ENCODE measurements at regions not wholly inside any gene's neighbourhood (a gene's known extent, or its start where the extent isn't known, plus 50 kb on each side); places are given as distances from the start of the nearest gene placed in this dataset.
"Not testable (repeated sequence)": the region's sequence is repeated elsewhere in the genome, so short reads cannot be mapped to it uniquely, and the experiment has no call there.

DNA sequence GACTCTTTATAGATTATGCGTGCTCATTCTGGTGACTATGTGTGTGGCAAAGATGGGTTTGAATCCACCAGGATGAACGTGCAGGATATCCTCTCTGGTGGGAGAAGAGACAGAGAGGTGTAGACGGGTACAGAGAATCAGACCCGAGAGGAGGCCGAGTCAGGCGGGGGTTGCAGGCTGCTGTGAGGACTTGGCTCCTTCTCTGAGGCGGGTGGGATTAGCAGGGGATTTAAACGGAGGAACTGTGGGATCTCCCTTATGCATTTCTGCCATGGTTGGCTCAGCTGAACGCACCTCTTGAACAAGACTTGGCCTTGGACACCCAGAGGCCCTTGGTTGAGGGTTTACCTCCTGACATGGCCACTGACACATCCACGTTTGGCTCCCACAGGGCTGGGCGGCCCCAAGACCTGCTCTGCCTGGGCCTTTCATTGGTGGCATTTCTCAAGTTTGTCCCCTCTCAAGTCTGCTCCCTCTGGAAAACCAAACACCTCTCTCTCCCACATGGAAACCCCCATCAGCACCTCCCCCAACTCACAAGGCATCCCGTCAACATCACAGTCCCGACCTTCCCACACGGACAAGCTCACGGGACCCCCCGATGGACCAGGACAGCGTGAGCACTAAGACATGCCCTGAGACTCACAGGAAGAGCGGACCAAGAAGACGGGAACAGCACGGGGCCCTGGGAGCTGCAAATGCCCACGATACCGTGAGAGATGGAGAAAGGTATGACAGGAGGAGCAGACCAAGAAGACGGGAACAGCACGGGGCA lies 158.3 kb downstream of the RTP5 start:
- no peak for DNase-seq (ENCODE audit: low read depth)

- no peak for DNase-seq (ENCODE audit: low read depth)
Observed at GRCh38 chr2:242029422-242030225, 160.1 kb downstream of the RTP5 start.

GRCh38 chr2:242030226-242030575 lies 160.7 kb downstream of the RTP5 start:
- DNase-seq (ENCODE audit: low read depth), result no peak

DNA sequence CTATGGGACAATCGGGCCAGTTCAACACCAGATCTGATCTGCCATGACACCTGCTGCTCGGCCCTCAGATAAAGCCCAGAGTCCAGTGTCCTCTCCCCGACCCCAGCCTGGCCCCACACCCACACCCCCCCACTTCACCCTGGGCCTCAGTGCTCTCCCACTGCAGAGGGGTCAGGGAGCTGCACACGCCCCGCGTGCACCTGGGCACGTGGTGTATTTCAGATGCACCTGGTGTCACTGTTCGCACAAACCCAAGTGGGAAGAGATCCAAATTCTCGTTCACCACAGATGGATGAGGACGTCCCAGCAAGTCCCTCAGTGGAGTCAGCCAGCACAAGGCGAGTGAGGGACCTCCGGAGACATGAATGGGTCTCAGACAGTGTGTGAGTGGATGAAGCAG lies 161.3 kb downstream of the RTP5 start:
- DNase-seq (ENCODE audit: low read depth), result no peak

GRCh38 chr2:242031481-242032019 lies 162.0 kb downstream of the RTP5 start:
- peak; percentile 0 for DNase-seq (ENCODE audit: low read depth)

DNA sequence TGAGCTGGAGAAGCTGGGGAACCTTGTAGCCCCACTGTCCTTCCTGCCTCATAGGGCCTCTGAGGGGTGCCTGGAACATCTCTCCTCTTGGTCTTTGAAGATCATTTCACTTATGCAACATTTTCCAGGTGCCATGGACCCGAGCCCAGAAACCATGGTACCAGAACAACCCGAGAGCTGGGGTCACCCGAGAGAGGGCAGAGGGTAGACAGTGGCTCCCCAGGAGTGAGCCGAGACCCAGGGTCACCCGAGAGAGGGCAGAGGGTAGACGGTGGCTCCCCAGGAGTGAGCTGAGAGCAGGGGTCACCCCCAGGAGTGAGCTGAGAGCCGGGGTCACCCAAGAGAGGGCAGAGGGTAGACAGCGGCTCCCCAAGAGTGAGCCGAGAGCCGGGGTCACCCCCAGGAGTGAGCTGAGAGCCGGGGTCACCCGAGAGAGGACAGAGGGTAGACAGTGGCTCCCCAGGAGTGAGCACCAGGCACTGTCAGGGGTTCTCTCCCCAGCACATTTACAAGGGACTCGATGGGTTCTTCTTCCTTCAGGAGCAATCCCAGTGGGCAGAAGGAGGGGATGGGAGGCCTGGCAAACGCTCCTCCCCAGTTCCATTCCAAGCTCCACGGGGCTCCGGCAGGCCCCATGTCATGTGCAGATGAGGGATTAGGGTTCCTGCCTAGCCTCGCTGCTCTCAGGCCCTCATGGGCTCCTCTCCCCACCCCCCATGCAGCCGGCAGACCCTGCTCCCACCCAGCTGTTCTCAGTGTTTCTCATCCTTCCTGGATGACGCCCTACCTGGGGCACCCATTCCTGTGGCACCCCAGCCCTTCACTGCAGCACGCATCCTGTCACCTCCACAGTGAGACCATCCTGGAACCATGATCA lies 163.5 kb downstream of the RTP5 start:
- DNase-seq (ENCODE audit: low read depth), result no peak

DNA sequence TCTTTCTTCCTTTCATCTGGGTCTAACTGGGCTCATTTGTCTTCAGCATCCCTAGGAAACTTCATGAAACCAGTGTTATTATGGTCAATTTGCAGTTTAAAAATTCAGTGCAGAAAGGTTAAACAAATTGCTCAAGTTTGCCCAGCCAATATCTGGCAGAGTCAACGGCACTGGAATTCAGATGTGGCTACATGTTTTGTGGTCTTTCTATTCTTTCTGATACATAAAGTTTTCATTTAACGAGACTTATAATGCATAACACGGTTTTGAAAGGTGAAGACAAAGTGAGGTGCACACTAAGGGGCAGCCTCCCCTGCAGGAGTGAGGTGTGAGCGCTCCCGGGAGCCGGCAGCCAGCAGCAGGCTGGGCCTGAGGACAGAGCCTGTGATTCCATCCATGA lies 164.6 kb downstream of the RTP5 start:
- no peak for DNase-seq (ENCODE audit: low read depth)

DNA sequence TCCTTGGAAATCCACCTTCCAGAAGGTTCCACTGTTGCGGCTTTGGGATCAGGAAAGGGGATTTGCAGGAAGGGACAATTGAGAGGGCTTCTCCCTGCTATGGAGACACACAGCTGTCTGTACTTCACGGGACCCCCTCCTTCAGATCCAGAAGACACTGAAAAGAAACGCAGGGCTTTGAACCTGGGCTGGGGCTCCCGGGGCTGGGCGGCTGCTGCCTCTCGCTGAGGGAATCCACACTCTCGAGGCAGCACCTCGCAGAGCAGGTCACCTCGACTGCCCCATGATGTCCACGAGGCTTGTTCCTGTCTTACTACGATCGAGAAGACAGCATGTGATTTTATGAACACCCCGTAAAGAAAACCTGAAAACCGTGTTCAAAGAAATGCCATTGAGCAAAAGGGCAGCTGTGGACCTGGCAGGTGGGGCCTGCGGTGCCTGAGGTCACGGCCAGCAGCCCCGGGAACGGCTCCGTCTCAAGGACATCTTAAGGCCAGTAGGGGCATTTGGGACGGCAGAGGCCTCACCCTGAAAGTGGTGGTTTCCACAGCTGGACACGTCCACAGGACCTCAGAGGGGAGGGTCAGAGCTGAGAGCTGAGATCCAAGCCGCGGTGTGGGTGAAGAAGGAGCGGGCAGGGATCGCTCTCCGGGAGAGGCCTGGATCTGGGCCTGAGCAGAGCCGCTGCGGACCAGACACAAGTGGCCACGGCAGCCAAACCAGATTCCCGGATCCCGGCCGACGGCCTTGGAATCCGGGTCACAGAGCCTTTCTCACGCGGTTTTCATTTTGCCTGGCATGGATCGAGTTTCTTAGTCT lies 165.7 kb downstream of the RTP5 start:
- DNase-seq (ENCODE audit: low read depth), result no peak

- DNase-seq (ENCODE audit: low read depth), result no peak
Observed at GRCh38 chr2:242035858-242036652, 166.5 kb downstream of the RTP5 start.

GRCh38 chr2:242036653-242036950 lies 167.1 kb downstream of the RTP5 start:
- no peak for DNase-seq (ENCODE audit: low read depth)

- DNase-seq (ENCODE audit: low read depth), result no peak
Observed at GRCh38 chr2:242038166-242038927, 168.8 kb downstream of the RTP5 start.

GRCh38 chr2:242038928-242039341 lies 169.4 kb downstream of the RTP5 start:
- DNase-seq (ENCODE audit: low read depth), result no peak

GRCh38 chr2:242040303-242040655 lies 170.8 kb downstream of the RTP5 start:
- no peak for DNase-seq (ENCODE audit: low read depth)

DNA sequence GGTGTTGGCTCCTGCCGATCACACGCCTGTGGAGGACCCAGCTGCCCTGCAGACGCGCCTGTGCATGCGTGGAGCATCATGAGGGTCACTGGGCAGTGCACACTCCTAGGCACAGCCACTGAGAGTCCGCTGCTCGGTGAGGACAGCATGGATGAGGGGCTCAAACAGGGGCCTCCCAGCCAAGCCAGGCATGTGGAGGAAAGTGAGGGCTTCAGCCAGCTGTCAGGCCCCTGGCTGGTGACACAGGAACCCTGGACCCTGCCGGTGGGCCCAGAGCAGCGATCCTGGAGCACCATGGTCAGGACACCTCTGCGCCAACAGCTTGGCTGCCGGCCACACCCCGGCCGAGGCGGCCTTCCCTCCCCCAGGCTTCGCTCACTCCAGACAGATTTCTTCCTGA lies 171.2 kb downstream of the RTP5 start:
- no peak for DNase-seq (ENCODE audit: low read depth)

DNA sequence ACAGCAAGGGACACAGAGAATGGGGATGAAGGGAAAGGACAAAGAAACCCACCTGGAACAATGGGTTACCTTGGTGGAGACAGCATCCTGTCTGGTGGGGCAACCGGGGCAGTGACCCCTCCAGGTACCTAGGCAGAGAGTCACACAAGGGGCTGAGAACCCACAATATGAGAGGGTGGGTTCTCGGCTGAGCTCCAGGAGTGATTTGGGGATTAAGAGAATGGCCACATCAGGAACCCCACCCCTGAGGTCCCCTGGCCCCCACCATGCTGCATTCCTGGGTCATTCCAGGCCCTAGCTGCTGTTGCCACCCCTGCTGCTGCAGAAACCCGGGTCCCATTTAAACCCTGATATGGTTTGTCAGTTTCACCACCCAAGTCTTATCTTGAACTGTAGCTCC lies 172.3 kb downstream of the RTP5 start:
- no peak for DNase-seq (ENCODE audit: low read depth)

DNA sequence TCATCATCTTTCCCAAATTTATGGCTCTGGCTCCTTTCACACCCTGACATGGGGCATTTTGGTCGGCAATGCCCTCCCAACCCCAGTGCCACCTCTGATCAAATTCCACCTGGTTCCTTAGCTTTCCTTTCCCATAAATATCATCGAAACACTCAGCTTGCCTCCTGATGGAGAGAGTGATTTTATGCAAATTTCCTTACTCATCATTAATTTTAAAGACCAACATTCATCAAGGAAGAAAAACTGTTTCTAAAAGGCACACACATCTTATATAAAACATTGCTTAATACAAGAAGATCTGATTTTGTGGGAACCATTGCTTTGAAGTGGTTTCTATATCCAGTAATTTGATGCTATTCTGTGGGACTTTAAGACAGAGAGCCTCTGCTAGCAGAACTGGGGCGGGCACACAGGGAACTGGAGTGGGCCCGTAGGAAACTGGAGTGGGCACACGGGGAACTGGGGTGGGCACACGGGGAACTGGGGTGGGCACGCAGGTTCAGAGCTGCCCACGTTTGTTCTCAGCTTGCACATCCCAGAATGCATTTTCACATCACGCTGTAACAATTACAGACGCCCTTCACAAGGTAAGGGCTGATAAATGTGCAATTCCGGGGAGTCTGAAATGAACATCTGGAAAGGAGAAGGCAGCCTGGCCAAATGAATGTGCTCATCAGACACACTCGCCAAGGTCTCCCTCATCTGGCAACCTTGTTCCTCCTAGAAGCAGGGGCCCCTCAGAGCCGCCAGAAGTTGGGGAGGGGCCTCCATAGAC lies 174.2 kb downstream of the RTP5 start:
- no peak for DNase-seq (ENCODE audit: low read depth)

- DNase-seq (ENCODE audit: low read depth), result no peak
Observed at GRCh38 chr2:242044313-242044590, 174.7 kb downstream of the RTP5 start.

DNA sequence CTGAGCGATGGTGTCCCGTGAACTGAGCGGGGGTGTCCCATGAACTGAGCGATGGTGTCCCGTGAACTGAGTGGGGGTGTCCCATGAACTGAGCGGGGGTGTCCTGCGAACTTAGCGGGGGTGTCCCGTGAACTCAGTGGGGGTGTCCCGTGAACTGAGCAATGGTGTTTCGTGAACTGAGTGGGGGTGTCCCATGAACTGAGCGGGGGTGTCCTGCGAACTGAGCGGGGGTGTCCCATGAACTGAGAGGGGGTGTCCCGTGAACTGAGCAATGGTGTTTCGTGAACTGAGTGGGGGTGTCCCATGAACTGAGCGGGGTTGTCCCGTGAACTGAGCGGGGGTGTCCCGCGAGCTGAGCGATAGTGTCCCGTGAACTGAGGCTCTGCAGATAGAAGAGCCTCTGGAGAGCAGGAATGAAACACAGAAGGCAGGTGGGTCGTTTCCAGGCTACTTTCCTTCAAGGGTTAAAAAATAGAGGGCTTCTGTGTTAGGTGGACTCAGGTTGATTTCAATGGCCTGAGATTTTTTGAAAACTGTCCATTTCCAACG lies 176.1 kb downstream of the RTP5 start:
- DNase-seq (ENCODE audit: low read depth), result not testable (repeated sequence)

DNA sequence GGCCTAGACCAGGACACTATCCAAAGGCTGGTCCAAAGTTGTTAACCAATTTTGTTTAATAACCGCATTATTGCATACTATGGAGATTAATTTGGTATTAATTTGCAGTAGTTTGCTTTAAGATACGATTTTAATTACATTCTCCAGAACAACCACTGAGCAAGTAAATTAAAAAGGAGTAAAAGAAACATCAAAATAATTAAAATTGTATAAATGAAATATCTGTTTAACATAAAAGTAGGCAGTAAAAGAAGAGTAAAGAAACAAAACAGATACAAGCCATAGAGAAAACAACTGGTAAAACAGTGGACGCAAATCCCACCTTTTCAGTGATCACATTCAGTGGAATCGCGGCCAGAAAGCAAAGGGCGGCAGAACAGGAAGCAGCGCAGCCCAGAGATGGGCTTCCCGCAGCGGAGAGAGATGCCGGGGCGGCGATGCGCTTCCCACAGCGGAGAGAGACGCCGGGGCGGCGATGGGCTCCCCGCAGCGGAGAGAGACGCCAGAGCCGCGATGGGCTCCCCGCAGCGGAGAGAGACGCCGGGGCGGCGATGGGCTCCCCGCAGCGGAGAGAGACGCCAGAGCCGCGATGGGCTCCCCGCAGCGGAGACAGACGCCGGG lies 176.8 kb downstream of the RTP5 start:
- DNase-seq (ENCODE audit: low read depth), result no peak
